Motor neuron (in vitro differentiated cells): ENCODE measurements at regions not wholly inside any gene's neighbourhood (a gene's known extent, or its start where the extent isn't known, plus 50 kb on each side); places are given as distances from the start of the nearest gene placed in this dataset.

Experiments used
- ATAC-seq, 8 experiments: fragments of 200-7000 bp; cut with Tn5 transposase; replicated peaks in 6 of 8; 2 replicates each; pipeline ENCODE4 v1.8.0; 2021; ENCODE audit warnings: mild to moderate bottlenecking in 8 of 8, moderate library complexity in 8 of 8
- H3K27ac ChIP-seq, 2 donors: fragments of 250-450 bp; sonication (Bioruptor Pico); 2 replicates each; pipeline ENCODE4 v1.9.0; 2021; ENCODE audit warnings: antibody characterized with exemption in 2 of 2, mild to moderate bottlenecking in 2 of 2, moderate library complexity in 1 of 2
- H3K4me1 ChIP-seq, 2 donors: fragments of 250-450 bp; sonication (Bioruptor Pico); replicated peaks in 1 of 2; 2 replicates each; pipeline ENCODE4 v1.6.1; 2021; ENCODE audit warnings: antibody characterized with exemption in 2 of 2, mild to moderate bottlenecking in 2 of 2, moderate library complexity in 1 of 2
- H3K4me3 ChIP-seq, 5 donors: fragments of 250-450 bp; sonication (Bioruptor Pico); 2 replicates each; pipeline ENCODE4 v1.9.0; 2021; ENCODE audit warnings: antibody characterized with exemption in 5 of 5, mild to moderate bottlenecking in 5 of 5, moderate library complexity in 4 of 5
- WGBS, 10 experiments: fragments of 450-650 bp; shearing (Covaris generic); methylation state at CpG; one replicate each; pipeline ENCODE4 v1.0.0; 2022; 5-methylcytosine and 5-hydroxymethylcytosine counted together
- in situ Hi-C, 9 experiments: fragments of 400-800 bp; cut with MboI; loops; one replicate each; pipeline ENCODE4 v1.15.0; 2021; ENCODE audit warnings: low sequenced_read_pairs in 9 of 9, low pct_unique_long_range_greater_than_20kb in 2 of 9; ENCODE audit not compliant: unreplicated experiment in 9 of 9

DNA sequence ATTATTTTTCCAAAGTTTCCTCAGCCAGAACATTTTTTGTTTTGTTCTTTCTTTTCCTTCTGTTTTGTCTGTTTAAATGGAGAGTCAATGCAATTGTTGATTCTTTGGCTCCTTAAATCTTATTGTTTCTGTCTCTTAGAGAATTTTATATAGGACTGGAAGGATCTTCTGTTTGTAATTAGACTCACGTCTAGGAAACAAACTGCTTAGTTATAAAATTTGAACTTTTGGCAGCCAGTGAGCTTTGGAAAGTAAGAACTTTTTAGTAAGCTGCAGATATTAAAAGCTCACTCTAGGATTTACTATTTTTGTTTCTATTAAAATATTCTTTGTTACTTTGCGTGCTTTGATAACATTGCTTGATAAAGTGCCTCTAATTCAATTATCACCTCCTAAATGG is 109.8 kb upstream of the HNRNPU start:
- 25 to 100% (median 83%) methylated on average over 1 to 2 of the region's 2 CpGs for WGBS, 10 experiments
- ATAC-seq, result no peak
- Histone ChIP-seq H3K4me3 (no peak overlapping the region), H3K4me1 (peaks cover 6 to 7% of the 10 kb centered on the region in 2 donors), H3K27ac (no peak overlapping the region)
- in situ Hi-C loops, result no loop called here

DNA sequence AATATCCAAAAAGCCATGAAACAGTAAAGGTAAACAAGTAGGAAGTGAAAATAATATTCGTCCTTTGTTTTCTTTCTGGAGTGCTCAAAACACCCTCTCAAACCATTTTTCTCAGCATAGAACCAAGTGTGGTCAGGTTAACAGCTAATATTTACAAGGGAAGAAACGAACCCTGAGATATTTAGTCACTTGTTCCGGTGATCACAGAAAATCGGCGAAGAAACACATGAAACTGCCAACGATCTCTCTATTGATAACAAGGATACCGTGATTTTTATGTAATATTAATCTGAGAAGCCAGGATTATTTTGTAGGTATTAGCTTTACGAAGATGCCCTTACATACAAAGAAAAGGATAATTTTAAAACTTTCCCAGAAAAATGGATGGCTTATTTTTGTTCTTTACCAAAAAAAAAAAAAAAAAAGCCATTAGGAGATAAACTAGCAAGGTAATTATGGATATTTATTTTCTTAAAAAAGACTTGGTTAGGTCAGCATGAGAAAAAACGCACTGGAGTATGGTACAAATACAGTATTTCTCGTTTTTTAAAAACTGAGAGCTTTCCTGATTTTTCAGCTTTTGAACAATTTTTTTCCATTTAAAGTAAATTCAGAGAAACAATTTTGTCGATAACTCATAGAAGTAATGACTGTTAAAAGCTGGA is 107.3 kb upstream of the HNRNPU start:
- no peak for ATAC-seq
- Histone ChIP-seq H3K4me1 (peaks cover 10 to 15% of the 10 kb centered on the region in 2 donors), H3K4me3 (peak overlapping the region; percentile 63 to 86 (median 65)), H3K27ac (peak overlapping the region; percentile 99)
- 4 to 36% (median 18%) methylated on average over 6 to 11 of the region's 11 CpGs for WGBS, 10 experiments
- in situ Hi-C loops, result no loop called here

DNA sequence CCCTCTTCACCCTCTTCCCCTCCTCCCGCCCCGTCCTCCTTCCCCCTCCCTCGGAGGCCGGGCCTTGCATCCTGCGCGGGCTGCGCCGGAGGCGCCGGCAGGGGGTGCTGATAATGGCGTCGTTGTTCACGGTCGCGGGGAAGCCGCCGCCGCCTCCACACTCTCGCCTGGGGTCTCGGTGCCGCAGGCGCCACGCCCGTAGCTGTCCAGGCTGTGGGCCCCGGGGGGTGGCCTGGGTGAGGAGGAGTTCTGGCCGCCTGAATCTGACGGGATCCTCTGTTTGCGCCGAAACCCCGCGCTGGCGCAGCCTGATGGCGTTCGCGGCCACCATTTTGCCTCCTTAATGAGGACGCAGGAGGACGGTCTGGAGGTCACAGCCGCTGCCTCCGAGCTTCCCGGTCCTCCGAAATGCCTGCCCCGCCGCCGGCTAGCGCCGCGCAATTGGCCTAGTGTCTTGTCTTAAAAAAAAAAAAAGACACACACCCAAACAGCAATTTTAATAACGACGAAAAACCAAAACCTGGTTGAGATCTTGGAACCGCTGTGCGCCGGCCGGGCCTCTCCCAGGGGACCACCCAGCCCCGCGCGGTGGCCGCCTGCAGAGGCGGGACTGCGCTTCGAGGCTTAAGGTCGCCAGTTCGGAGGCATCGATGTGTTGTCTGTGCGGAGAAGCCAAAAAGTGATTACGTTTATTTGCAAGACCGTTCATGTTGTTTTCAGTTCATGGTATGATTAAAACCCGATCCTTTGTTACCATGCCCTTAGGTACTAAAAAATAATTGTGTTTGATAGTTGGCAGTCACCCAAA is 106.6 kb upstream of the HNRNPU start:
- Histone ChIP-seq H3K4me1 (peaks cover 10 to 15% of the 10 kb centered on the region in 2 donors), H3K27ac (peak overlapping the region; percentile 99), H3K4me3 (peak overlapping the region; percentile 63 to 86 (median 65))
- in situ Hi-C loops, result no loop called here
- peak; percentile 62 to 81 (median 78) for ATAC-seq
- 0 to 7% (median 0%) methylated on average over 1 to 43 of the region's 67 CpGs for WGBS, 10 experiments

DNA sequence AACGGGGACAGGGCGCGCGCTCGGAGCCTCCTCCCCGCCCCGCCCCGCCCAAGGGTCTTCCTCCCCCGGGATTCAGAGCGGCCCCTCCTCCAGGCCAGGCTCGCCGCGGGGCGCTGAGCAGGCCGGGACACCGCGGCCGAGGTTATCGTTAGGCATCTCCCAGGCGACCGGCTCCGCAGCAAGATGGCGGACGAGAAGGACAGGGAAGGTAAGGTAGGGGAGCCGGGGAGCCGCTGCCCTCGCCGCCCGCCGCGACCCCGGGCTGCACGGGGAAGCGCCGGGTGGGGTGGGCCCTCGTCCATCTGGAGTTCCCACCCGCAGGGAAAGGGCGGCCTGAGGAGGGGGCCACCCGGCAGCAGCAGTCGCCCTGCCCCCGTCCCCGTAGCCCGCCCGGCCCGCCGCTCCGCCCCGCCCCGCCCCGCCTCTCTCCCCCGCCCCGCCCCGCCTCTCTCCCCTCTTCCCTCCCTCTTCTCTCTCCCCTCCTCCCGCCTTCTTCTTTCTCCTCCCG is 105.9 kb upstream of the HNRNPU start:
- H3K4me3 ChIP-seq, result peak overlapping the region; percentile 63 to 86 (median 65)
- WGBS, 10 experiments, result 0% methylated on average over 2 to 3 of the region's 55 CpGs; no CpG with 5 or more reads in 8 of the 10 experiments
- in situ Hi-C loops, result no loop called here
- H3K27ac ChIP-seq, result peak overlapping the region; percentile 99
- H3K4me1 ChIP-seq, result peaks cover 10 to 15% of the 10 kb centered on the region in 2 donors
- peak; percentile 59 to 79 (median 72) for ATAC-seq

DNA sequence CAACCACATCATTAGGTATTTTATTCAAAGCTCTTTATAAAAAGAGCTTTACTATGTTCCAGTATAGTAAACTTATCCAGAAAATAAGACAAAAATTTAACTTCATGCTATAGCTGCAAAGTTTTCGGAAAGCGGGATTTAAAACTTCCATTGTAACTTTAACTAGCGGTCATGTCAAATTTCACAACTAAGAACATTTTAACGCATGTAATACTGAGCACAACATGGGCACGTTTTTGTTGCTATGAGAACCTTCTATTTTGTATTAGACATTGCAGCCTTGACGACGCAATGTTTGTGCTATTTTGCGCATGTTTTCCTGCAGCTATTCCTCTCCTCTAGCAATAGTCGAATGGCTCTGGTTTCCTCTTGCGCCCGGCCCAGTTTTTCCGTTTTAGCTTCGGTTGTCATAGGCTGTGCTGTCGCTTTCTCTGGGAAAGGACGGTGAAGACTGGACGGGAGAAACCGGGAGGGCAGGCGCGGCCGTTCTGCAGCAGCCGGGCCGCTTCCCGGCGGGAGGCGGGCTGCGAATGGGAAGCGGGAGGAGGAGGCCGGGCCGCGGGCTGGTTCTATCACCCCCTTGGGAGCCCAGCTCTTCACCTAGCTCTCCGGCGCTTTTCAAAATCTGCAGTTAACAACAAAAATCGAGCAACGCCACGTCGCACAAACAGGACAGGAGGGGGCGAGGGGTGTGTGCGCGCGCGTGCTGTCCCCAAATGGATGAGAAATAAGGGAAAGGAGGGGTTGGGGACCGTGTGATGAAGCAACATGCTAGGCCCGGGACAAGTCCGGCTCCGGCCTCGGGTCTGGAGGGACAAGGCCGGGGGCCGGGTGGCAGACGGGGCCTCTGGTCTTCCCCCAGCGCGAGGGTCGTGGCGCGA is 105.3 kb upstream of the HNRNPU start:
- 0 to 28% (median 7%) methylated on average over 3 to 40 of the region's 54 CpGs; no CpG with 5 or more reads in 1 of the 10 experiments for WGBS, 10 experiments
- Histone ChIP-seq H3K4me1 (peaks cover 10 to 15% of the 10 kb centered on the region in 2 donors), H3K4me3 (peak overlapping the region; percentile 63 to 86 (median 65)), H3K27ac (peak overlapping the region; percentile 99)
- ATAC-seq, result peak; percentile 24 to 58 (median 48)
- in situ Hi-C loops, result no loop called here

DNA sequence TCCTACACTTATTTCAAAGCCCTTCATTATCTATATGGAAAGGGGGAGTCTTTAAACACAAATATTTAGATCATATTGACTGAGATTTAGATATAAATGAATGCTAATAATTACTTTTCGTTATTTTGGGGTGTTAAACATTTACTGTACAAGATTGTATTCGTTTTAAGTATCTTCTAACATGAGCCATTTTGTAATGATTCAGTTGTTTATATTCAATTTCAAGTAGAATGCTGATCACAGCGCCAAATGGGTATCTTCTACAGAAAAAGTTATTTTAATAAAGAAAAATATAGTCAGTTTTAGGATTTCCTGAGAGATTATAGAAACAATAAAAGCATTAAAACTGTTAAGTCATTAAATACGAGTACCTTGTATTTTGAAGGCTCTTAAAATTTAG is 104.5 kb upstream of the HNRNPU start:
- WGBS, 10 experiments, result 23 to 45% (median 36%) methylated on average over 4 of the region's 4 CpGs
- Histone ChIP-seq H3K4me3 (peak overlapping the region; percentile 63 to 86 (median 65)), H3K27ac (peak overlapping the region; percentile 99), H3K4me1 (peaks cover 14 to 15% of the 10 kb centered on the region in 2 donors)
- no peak for ATAC-seq
- in situ Hi-C loops, result no loop called here

DNA sequence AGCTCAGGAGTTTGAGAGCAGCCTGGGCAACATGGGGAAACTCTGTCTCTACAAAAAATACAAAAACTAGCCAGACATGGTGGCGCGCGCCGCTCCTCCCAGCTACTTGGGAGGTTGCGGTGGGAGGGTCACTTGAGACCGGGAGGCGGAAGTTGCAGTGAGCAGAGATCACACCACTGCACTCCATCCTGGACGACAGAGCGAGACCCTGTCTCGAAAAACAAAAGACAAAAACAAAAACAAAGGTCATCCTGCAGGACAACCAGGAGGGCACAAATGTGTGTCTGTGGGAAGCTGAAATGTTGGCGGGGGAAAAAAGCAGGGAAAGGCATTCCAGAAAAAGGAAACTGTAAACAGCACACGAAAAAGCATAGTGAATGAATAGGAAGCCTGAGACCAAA is 104.1 kb upstream of the HNRNPU start:
- ATAC-seq, result no peak
- 20 to 94% (median 70%) methylated on average over 2 to 12 of the region's 12 CpGs; no CpG with 5 or more reads in 1 of the 10 experiments for WGBS, 10 experiments
- H3K4me3 ChIP-seq, result no peak overlapping the region

DNA sequence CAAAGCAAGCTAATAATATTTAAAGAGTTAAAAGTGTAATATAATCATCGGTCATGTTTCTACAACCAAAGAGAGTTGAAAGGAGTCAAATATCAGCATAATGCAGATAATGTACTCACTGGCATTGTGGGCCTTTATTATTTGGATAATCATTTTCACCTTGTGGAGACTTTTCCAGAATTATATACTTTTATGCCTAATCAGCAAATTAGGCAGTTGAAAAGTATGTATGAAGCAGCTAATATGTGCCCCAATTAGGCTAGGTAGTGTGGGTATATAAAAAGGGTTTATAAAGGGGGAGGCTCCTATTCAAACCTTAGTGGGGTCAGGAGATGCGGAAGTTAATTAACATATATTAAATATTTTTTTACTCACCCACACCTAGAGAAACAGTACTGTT is 102.8 kb upstream of the HNRNPU start:
- peaks cover 11 to 13% of the 10 kb centered on the region in 2 donors for H3K4me1 ChIP-seq
- no peak for ATAC-seq
- H3K4me3 ChIP-seq, result no peak overlapping the region
- no peak overlapping the region for H3K27ac ChIP-seq
- in situ Hi-C loops, result no loop called here
- 63 to 100% (median 97%) methylated on average over 1 to 2 of the region's 2 CpGs for WGBS, 10 experiments

More for the DNA sequence above, 104.1 kb upstream of the HNRNPU start:
- in situ Hi-C loops, result no loop called here
- Histone ChIP-seq H3K4me1 (peaks cover 14 to 15% of the 10 kb centered on the region in 2 donors), H3K27ac (peak overlapping the region; percentile 3 to 99)

DNA sequence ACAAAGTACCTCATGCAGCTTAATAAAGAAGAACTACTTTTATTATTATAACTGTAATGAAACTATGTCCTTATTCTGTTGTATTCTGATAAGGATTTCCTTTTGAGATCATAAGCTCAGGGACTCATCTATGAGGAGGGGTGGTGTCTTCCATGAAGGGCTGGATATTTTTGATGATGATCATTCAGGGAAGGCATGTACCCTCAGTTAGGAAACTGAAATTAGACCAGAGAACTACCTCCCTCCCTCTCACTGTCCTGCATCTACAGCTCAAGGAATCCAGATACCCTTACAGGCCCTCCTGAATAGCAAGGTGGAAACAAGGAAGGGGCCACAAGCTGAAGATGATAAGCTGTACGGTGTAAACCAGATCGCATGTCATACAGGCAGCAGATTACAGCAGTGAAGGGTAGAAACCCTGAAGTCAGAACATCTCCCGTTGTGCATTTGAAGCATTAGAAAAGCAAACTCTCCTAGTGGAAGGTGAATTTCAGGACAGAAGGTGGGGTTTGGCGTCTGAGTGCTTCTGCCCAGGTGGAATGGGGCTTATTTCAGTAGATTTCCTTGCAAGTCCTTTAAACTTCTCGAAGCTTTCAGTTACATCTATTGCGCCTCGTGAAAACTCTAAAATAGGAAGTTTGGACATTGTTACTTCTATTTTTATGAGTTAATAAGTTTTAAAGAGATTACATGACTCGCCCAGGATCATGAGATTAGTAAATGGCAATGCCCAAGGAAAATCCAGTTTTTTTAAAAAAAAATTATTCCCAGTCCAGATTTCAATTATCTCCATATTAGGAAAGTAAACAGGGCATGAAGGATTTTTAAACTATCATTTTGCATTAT is 101.1 kb upstream of the HNRNPU start:
- Histone ChIP-seq H3K4me1 (peaks cover 9 to 10% of the 10 kb centered on the region in 2 donors), H3K4me3 (no peak overlapping the region), H3K27ac (no peak overlapping the region)
- ATAC-seq, result no peak
- in situ Hi-C loops, result no loop called here
- whole genome bisulfite sequencing, 10 experiments, result 73 to 100% (median 95%) methylated on average over 2 to 8 of the region's 8 CpGs

DNA sequence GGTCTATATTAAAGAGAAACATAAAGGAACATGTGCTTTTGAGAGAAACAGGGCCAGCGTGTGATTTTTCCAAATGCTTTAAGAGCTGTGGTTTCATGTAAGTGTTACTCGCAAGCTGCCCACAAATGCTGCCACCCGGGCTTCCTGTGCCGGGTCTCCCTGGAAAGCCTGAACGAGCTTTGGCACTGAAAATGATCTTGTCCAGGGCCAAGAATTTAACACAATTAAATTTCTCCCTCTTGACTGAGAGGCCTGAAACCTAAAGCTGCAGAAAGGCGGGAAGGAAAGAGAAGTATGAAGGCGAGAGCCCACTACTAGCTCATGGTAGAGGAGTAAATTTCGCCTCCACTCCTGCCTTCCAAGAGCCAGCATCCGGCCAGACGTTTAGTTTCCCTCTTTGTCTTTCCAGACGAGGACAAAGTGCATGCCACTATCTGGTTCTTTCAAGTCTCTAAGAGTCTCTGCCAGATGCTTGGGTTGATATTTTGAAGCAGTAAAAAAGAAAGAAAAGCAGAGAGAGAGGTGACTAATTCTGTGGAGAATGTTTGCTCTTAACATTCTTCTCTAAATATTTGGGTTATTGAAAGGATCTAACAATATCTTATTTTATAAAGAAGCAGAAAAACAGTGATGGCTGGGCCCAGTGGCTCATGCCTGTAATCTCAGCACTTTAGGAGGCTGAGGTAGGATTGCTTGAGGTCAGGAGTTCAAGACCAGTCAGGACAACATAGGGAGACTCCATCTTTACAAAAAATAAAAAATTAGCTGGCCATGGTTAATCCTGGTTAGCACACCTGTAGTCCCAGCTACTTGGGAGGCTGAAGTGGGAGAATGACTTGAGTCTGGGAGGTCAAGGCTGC is 100.0 kb upstream of the HNRNPU start:
- whole genome bisulfite sequencing, 10 experiments, result 7 to 77% (median 51%) methylated on average over 1 to 11 of the region's 11 CpGs; no CpG with 5 or more reads in 1 of the 10 experiments
- H3K27ac ChIP-seq, result no peak overlapping the region
- H3K4me3 ChIP-seq, result no peak overlapping the region

DNA sequence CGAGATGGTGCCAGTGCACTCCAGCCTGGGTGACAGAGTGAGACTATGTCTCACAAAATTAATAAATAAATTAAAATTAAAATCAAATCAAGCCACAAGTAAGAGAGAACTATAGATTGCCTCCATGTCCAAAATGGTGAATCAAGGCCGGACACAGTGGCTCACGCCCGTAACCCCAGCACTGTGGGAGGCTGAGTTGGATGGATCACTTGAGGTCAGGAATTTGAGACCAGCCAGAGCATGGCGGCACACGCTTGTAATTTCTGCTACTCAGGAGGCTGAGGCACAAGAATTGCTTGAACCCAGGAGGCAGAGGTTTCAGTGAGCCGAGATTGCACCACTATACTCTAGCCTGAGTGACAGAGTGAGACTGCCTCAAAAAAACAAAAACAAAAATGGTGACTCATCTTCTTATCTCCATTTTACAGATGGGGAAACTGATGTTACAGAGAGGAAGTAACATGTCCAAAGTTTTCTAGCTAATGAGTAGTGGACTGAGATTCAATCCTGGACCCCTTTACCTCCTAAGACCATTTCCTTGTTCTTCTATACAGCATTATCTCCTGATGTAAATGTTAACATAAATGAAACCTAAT is 99.0 kb upstream of the HNRNPU start:
- 92 to 100% (median 100%) methylated on average over 1 to 7 of the region's 7 CpGs for WGBS, 10 experiments
- in situ Hi-C loops, result no loop called here
- Histone ChIP-seq H3K27ac (no peak overlapping the region), H3K4me1 (peaks cover under 1 to 4% of the 10 kb centered on the region in 2 donors), H3K4me3 (no peak overlapping the region)
- ATAC-seq, result no peak

More for the DNA sequence above, 100.0 kb upstream of the HNRNPU start:
- ATAC-seq, result peak in 5 of 8 experiments; percentile 25 to 75 (median 35)
- in situ Hi-C loops, result no loop called here
- peaks cover 9 to 10% of the 10 kb centered on the region in 2 donors for H3K4me1 ChIP-seq
